GM10248 (cell line): ENCODE measurements at regions not wholly inside any gene's neighbourhood (a gene's known extent, or its start where the extent isn't known, plus 50 kb on each side); places are given as distances from the start of the nearest gene placed in this dataset.

Experiments used
- CTCF ChIA-PET: fragments of 300-600 bp; sonication (Branson Sonifier 250); formaldehyde crosslinking; extraction: SDS; loops from one replicate; lab custom pipeline; 2021; ENCODE audit warnings: antibody characterized with exemption; lab: Yijun Ruan, JAX
- POLR2A ChIA-PET: fragments of 350-650 bp; sonication (Branson Sonifier 250); formaldehyde crosslinking; extraction: SDS; loops from one replicate; lab custom pipeline; 2020; ENCODE audit warnings: antibody characterized with exemption; lab: Yijun Ruan, JAX
- DNase-seq: peaks from one replicate; pipeline ENCODE4 v3.0.0; 2012; ENCODE audit errors: extremely low spot score
- CTCF ChIP-seq: IDR thresholded peaks from 2 replicates; pipeline ENCODE4 v1.5.1; 2012; ENCODE audit warnings: mild to moderate bottlenecking, low read depth; ENCODE audit errors: extremely low read depth, missing control alignments, control extremely low read depth

GRCh38 chr13:73729046-73729445, 405.2 kb downstream of the KLF12 start:
- CTCF ChIA-PET, result interaction anchor here (1.5 to 3.2 kb wide), 4 partner anchors 10 to 558 kb away, joined by 3 to 18 read pairs (median 8); no protein-coding TSS in a partner anchor
- TF ChIP-seq CTCF, result no peak

GRCh38 chr13:73722120-73722519, 412.1 kb downstream of the KLF12 start:
- ChIA-PET CTCF (interaction anchor here (0.8 to 3.3 kb wide), 7 partner anchors 11 to 1498 kb away, joined by 3 to 17 read pairs (median 6); no protein-coding TSS in a partner anchor), POLR2A (no interaction called here)
- DNase-seq, result peak; percentile 26
- TF ChIP-seq CTCF, result peak; percentile 9

More at GRCh38 chr13:73729046-73729445, 405.2 kb downstream of the KLF12 start:
- no peak for DNase-seq
- POLR2A ChIA-PET, result no interaction called here

- ChIA-PET CTCF (interaction anchor here (1.3 kb wide), 1 partner anchor 15 kb away, joined by 3 read pairs; no protein-coding TSS in a partner anchor), POLR2A (no interaction called here)
- DNase-seq, result no peak
- TF ChIP-seq CTCF, result no peak
Measured at GRCh38 chr13:73721571-73721970, 412.6 kb downstream of the KLF12 start.

- DNase-seq, result no peak
- CTCF ChIA-PET, result interaction anchor here (1.2 to 1.5 kb wide), 4 partner anchors 9 to 48 kb away, joined by 3 read pairs; no protein-coding TSS in a partner anchor
- POLR2A ChIA-PET, result no interaction called here
- no peak for TF ChIP-seq CTCF
Measured at GRCh38 chr13:73720216-73720840, 413.9 kb downstream of the KLF12 start.

GRCh38 chr13:73718246-73718645, 416.0 kb downstream of the KLF12 start:
- CTCF ChIA-PET, result interaction anchor here (1.6 to 2.6 kb wide), 2 partner anchors 13 to 36 kb away, joined by 3 to 16 read pairs; no protein-coding TSS in a partner anchor

GRCh38 chr13:73717632-73718031, 416.6 kb downstream of the KLF12 start:
- DNase-seq, result no peak
- CTCF ChIA-PET, result interaction anchor here (1.6 to 2.6 kb wide), 2 partner anchors 13 to 35 kb away, joined by 3 to 16 read pairs; no protein-coding TSS in a partner anchor
- TF ChIP-seq CTCF, result no peak
- POLR2A ChIA-PET, result no interaction called here

More at GRCh38 chr13:73718246-73718645, 416.0 kb downstream of the KLF12 start:
- POLR2A ChIA-PET, result no interaction called here
- no peak for TF ChIP-seq CTCF
- DNase-seq, result no peak
